Prostate gland (tissue), 2 donors: ENCODE measurements at regions not wholly inside any gene's neighbourhood (a gene's known extent, or its start where the extent isn't known, plus 50 kb on each side); places are given as distances from the start of the nearest gene placed in this dataset.

Experiments used
- POLR2A ChIP-seq: fragments of 450-650 bp; IDR thresholded peaks from one replicate; pipeline ENCODE4 v1.6.1; 2016; ENCODE audit warnings: antibody characterized with exemption, mild to moderate bottlenecking
- TF ChIP-seq, protein P1 (sequence below), 4 experiments: fragments of 200-600 bp in 2 of 4; fragments of 450-650 bp in 2 of 4; sonication (generic) in 2 of 4; IDR thresholded peaks; 1 replicate in 3 of 4; 2 replicates in 1 of 4; pipeline ENCODE4 v1.5.1; 2016 to 2019; ENCODE audit warnings: antibody characterized with exemption in 4 of 4, mild to moderate bottlenecking in 2 of 4, moderate library complexity in 2 of 4

DNA sequence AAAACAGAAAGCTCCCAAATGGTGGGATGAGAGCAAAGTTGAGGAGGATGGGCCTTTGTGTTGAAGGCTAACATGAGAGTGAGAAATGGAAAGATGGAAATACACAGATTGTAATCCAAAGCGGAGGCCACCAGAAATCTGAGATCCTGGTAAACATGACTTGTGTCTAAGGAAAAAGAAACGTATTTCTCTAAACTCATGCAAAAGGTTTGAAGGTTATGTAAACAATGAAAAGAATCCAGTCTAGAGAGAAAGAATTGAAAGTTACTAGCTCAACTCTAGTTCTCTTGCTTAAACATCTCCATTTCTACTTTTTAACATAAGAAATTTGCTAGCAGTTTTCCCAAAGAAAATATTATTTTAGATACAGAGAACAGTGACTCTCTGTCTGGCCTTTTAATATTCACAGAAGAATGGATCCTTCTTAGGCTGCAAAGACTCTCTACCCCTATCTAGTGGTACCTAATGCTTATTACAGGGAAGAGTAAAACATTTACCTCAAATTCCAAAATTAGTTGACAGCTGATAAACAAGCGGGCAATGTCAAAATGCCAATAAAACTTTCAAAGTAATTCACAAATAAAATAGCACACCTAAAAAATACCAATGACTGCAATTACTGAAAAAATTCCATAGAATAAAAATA, 75.8 kb upstream of the SOX5 start:
- TF ChIP-seq, protein P1, sequence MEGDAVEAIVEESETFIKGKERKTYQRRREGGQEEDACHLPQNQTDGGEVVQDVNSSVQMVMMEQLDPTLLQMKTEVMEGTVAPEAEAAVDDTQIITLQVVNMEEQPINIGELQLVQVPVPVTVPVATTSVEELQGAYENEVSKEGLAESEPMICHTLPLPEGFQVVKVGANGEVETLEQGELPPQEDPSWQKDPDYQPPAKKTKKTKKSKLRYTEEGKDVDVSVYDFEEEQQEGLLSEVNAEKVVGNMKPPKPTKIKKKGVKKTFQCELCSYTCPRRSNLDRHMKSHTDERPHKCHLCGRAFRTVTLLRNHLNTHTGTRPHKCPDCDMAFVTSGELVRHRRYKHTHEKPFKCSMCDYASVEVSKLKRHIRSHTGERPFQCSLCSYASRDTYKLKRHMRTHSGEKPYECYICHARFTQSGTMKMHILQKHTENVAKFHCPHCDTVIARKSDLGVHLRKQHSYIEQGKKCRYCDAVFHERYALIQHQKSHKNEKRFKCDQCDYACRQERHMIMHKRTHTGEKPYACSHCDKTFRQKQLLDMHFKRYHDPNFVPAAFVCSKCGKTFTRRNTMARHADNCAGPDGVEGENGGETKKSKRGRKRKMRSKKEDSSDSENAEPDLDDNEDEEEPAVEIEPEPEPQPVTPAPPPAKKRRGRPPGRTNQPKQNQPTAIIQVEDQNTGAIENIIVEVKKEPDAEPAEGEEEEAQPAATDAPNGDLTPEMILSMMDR (IDR thresholded peaks at IDR 0.05) = no peak
- no peak for TF ChIP-seq POLR2A
